Muscle of leg (tissue), 3 donors: ENCODE measurements at regions not wholly inside any gene's neighbourhood (a gene's known extent, or its start where the extent isn't known, plus 50 kb on each side); places are given as distances from the start of the nearest gene placed in this dataset.
A peak's percentile ranks its signal among the peaks of the same experiment; 100 is the strongest.

ENCODE experiments used
- DNase-seq: peaks from one replicate; pipeline ENCODE4 v3.0.0; 2013
- H3K27ac ChIP-seq: one replicate; pipeline ENCODE4 v1.5.1; 2013; ENCODE audit warnings: mild to moderate bottlenecking, low read length, control low read depth
- H3K27me3 ChIP-seq: one replicate; pipeline ENCODE4 v1.6.1; 2013; ENCODE audit warnings: low read length; ENCODE audit not compliant: control insufficient read depth, insufficient read depth
- H3K36me3 ChIP-seq: one replicate; pipeline ENCODE4 v1.6.1; 2013; ENCODE audit warnings: low read length; ENCODE audit not compliant: control insufficient read depth, insufficient read depth
- H3K4me1 ChIP-seq: one replicate; pipeline ENCODE4 v1.6.1; 2013; ENCODE audit warnings: low read length; ENCODE audit not compliant: control insufficient read depth, insufficient read depth
- H3K4me3 ChIP-seq: one replicate; pipeline ENCODE4 v1.5.1; 2013; ENCODE audit warnings: low read length, control low read depth
- H3K9me3 ChIP-seq: replicated peaks from 2 replicates; pipeline ENCODE4 v1.6.1; 2013; ENCODE audit warnings: low read depth, low read length; ENCODE audit not compliant: control insufficient read depth
- WGBS: methylation state at CpG from one replicate; pipeline ENCODE4 v1.1.5; 2013; ENCODE audit warnings: missing lambda C conversion rate; ENCODE audit not compliant: insufficient coverage; 5-methylcytosine and 5-hydroxymethylcytosine counted together

DNA sequence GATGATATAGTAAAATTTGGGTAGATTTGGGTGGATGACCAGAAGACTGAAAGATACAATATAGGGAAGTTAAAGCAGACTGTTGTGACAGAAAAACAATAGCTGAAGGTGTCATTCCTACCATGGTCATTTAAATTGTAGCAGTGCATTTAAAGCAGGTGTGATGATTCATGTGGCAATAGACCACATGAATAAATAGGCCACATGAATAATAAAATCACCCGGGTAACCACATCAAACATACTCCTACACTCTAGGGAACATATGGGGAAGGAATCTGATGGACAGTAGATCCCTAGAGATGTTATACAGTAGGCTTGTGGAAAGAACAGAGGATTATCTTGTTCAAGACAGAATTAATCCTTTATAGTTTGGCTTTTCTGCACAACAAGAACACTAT, 392.6 kb downstream of the SLITRK5 start:
- Histone ChIP-seq H3K27ac (no peak overlapping the region), H3K4me3 (no peak overlapping the region), H3K4me1 (no peaks in the 10 kb centered on the region), H3K9me3 (no peaks in the 10 kb centered on the region), H3K27me3 (no peaks in the 10 kb centered on the region), H3K36me3 (no peaks in the 10 kb centered on the region)
- WGBS, result no CpG with 5 or more reads among the region's 1 CpG
- DNase-seq, result no peak

DNA sequence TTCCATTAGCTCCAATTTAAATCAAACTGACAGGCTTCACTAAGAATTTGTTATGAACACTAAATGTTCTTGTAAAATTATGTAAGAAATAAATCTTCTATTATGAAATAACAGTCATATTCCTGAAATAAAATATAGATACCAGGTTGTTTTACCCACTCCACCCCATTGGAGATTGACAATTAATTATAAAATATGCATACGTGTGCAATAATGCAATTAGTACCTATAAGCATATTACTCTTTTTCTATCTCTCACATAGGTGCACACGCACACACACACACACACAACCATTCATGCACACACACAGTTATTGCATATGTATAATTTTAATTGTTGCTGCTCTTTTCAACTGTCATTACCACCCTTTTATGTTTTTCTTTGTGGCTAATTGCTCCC, 395.7 kb downstream of the SLITRK5 start:
- Histone ChIP-seq H3K36me3 (no peaks in the 10 kb centered on the region), H3K27ac (no peak overlapping the region), H3K4me3 (no peak overlapping the region), H3K9me3 (no peaks in the 10 kb centered on the region), H3K4me1 (no peaks in the 10 kb centered on the region), H3K27me3 (no peaks in the 10 kb centered on the region)
- WGBS, result no CpG with 5 or more reads among the region's 2 CpGs
- DNase-seq, result no peak

DNA sequence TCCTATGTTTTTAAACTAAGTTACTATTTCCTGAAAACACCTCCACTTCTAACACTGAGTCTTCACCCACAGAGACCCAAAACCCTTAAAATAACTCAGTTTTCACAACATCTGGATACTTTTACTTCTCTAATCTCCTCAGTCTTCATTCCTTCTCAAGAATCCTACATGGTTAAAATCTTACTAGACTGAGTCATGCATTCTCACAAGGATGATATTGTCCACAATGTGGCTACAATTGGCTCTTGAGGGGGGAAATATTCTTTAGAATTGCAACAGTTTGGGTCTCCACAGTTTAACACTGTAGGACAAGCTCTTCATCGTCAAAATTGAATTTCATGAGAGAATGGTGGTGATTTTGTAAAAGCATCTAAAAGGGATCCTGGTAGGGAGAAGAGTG, 397.1 kb downstream of the SLITRK5 start:
- WGBS, result 90% methylated on average over 1 of the region's 1 CpG

DNA sequence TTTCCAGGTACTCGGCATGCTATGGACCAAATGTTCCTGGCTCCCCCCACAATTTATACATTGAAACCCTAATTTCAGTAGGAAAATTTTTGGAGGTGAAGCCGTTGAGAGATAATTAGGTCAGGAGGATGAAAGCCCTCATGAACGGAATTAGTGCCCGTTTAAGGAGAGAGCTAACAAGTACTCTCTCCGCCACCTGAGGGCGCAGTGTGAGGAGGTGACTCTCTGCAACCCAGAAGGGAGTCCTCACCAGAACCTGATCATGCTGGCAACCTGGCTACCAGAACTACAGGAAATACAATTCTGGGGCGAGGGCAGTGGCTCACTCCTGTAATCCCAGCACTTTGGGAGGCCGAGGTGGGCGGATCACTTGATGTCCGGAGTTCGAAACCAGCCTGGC, 397.8 kb downstream of the SLITRK5 start:
- DNase-seq, result no peak
- no peaks in the 10 kb centered on the region for H3K9me3 ChIP-seq
- 90% methylated on average over 5 of the region's 11 CpGs for WGBS

More for the DNA sequence above, 397.1 kb downstream of the SLITRK5 start:
- no peaks in the 10 kb centered on the region for H3K4me1 ChIP-seq
- no peak overlapping the region for H3K4me3 ChIP-seq
- H3K27me3 ChIP-seq, result no peaks in the 10 kb centered on the region
- no peak overlapping the region for H3K27ac ChIP-seq
- no peaks in the 10 kb centered on the region for H3K9me3 ChIP-seq
- no peak for DNase-seq
- no peaks in the 10 kb centered on the region for H3K36me3 ChIP-seq

DNA sequence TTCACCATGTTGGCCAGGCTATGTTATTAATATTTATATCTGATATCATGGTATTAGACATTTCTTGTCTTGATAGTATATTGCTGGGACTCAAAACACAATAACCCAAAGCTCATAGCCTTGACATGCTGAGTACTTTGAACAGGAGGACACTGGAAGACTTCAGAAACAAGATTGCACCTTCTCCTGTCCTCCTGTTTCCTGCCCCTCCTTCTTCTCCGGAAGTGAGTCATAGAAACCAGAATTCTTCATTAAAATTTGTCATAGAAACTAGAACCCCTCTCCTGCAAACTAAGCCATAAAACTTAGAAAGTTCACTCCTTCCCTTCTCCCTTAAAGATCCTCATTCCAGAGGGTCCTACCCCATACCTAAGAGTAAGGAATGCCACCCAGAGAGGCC, 400.2 kb downstream of the SLITRK5 start:
- Histone ChIP-seq H3K27ac (no peak overlapping the region), H3K4me1 (no peaks in the 10 kb centered on the region), H3K27me3 (no peaks in the 10 kb centered on the region), H3K9me3 (no peaks in the 10 kb centered on the region), H3K4me3 (no peak overlapping the region), H3K36me3 (no peaks in the 10 kb centered on the region)
- DNase-seq, result no peak
- 86% methylated on average over 1 of the region's 1 CpG for WGBS

More for the DNA sequence above, 397.8 kb downstream of the SLITRK5 start:
- H3K4me3 ChIP-seq, result no peak overlapping the region
- no peaks in the 10 kb centered on the region for H3K36me3 ChIP-seq
- no peak overlapping the region for H3K27ac ChIP-seq
- H3K27me3 ChIP-seq, result no peaks in the 10 kb centered on the region
- H3K4me1 ChIP-seq, result no peaks in the 10 kb centered on the region

- DNase-seq, result peak; percentile 87
- Histone ChIP-seq H3K4me3 (no peak overlapping the region), H3K4me1 (no peaks in the 10 kb centered on the region), H3K9me3 (no peaks in the 10 kb centered on the region), H3K36me3 (no peaks in the 10 kb centered on the region), H3K27me3 (no peaks in the 10 kb centered on the region), H3K27ac (no peak overlapping the region)
- 60% methylated on average over 1 of the region's 5 CpGs for WGBS
These were observed 403.8 kb downstream of the SLITRK5 start for GRCh38 chr13:88074794-88075510.

GRCh38 chr13:88085036-88085435, 413.9 kb downstream of the SLITRK5 start:
- H3K27ac ChIP-seq, result no peak overlapping the region
- no peaks in the 10 kb centered on the region for H3K9me3 ChIP-seq
- no peaks in the 10 kb centered on the region for H3K36me3 ChIP-seq
- no peaks in the 10 kb centered on the region for H3K27me3 ChIP-seq
- DNase-seq, result no peak
- H3K4me1 ChIP-seq, result no peaks in the 10 kb centered on the region
- no peak overlapping the region for H3K4me3 ChIP-seq

DNA sequence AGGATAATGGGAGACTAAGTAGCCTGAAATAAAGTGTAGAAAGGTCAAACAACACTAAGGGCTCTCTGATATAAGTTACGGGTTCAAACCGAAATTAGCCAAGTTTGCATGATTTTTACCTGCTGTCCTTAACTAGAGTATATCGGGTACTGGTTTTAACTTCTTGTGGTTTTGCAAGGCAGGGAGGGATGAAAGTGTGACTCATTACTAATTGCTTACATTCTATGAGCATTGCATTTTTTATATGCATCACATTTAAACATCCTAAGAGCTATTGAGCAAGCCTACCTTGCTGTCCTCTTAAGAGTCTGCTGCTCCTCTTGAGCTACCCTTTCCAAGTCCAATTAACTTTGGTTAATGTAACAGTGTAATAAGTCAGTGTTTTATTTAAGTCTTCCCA, 415.4 kb downstream of the SLITRK5 start:
- Histone ChIP-seq H3K4me1 (no peaks in the 10 kb centered on the region), H3K27me3 (no peaks in the 10 kb centered on the region), H3K27ac (no peak overlapping the region), H3K36me3 (no peaks in the 10 kb centered on the region), H3K4me3 (no peak overlapping the region), H3K9me3 (no peaks in the 10 kb centered on the region)
- no peak for DNase-seq
- WGBS, result no CpG with 5 or more reads among the region's 3 CpGs

GRCh38 chr13:88097541-88097940, 426.4 kb downstream of the SLITRK5 start:
- Histone ChIP-seq H3K27me3 (no peaks in the 10 kb centered on the region), H3K4me3 (no peak overlapping the region), H3K9me3 (peaks cover 3% of the 10 kb centered on the region), H3K4me1 (no peaks in the 10 kb centered on the region), H3K27ac (no peak overlapping the region), H3K36me3 (no peaks in the 10 kb centered on the region)
- WGBS, result no CpG with 5 or more reads among the region's 2 CpGs
- DNase-seq, result no peak

DNA sequence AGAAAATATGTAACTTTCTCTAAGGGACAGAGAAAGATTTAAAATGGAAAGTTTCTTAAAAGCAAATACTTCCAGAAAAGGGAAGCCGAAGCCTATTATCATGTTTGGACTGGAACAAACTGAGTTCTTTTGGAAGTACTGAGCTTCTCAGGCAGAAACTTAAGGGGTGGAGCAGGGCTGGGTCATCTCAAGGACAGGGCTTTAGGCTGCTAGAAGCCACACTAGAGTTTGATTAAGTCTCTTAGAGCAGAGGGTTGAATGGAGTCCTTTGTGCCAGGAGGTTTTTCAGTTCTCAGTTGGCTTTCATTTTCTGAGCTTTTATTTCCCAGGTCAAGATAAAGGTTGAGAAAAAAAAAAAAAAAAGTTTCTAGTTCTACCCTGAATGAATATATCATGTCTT, 432.7 kb downstream of the SLITRK5 start:
- no peaks in the 10 kb centered on the region for H3K36me3 ChIP-seq
- H3K27me3 ChIP-seq, result no peaks in the 10 kb centered on the region
- no CpG with 5 or more reads among the region's 1 CpG for WGBS
- peaks cover 3% of the 10 kb centered on the region for H3K9me3 ChIP-seq
- peak; percentile 11 for DNase-seq
- no peaks in the 10 kb centered on the region for H3K4me1 ChIP-seq
- H3K27ac ChIP-seq, result no peak overlapping the region
- no peak overlapping the region for H3K4me3 ChIP-seq

- H3K9me3 ChIP-seq, result peaks cover 3% of the 10 kb centered on the region
- H3K27me3 ChIP-seq, result no peaks in the 10 kb centered on the region
- H3K4me3 ChIP-seq, result no peak overlapping the region
- no CpG with 5 or more reads among the region's 1 CpG for WGBS
- no peaks in the 10 kb centered on the region for H3K36me3 ChIP-seq
- H3K27ac ChIP-seq, result no peak overlapping the region
- H3K4me1 ChIP-seq, result no peaks in the 10 kb centered on the region
- DNase-seq, result no peak
These were observed 433.4 kb downstream of the SLITRK5 start for GRCh38 chr13:88104576-88104975.
